NCI-H510A treated with DMSO at 0.1 percent for 48 hours (cell line): ENCODE measurements at regions not wholly inside any gene's neighbourhood (a gene's known extent, or its start where the extent isn't known, plus 50 kb on each side); places are given as distances from the start of the nearest gene placed in this dataset.
"Not testable (repeated sequence)": the region's sequence is repeated elsewhere in the genome, so short reads cannot be mapped to it uniquely, and the experiment has no call there.

ENCODE experiments used
- DNase-seq: peaks from one replicate; lab custom pipeline; 2025; lab: John Stamatoyannopoulos, UW

- not testable (repeated sequence) for DNase-seq
Observed at GRCh38 chrX:80508083-80508482, 87.8 kb downstream of the TENT5D start.

- no peak for DNase-seq
Observed at GRCh38 chrX:80511969-80512760, 91.9 kb downstream of the TENT5D start.

GRCh38 chrX:80512924-80513323, 92.7 kb downstream of the TENT5D start:
- no peak for DNase-seq

GRCh38 chrX:80513625-80514024, 93.4 kb downstream of the TENT5D start:
- DNase-seq, result no peak

- DNase-seq, result no peak
Observed at GRCh38 chrX:80537096-80537495, 116.8 kb downstream of the TENT5D start.

- no peak for DNase-seq
Observed at GRCh38 chrX:80550722-80551121, 130.5 kb downstream of the TENT5D start.

- no peak for DNase-seq
Observed at GRCh38 chrX:80556148-80556547, 135.9 kb downstream of the TENT5D start.

- no peak for DNase-seq
Observed at GRCh38 chrX:80572636-80573035, 152.4 kb downstream of the TENT5D start.

GRCh38 chrX:80573275-80573674, 153.0 kb downstream of the TENT5D start:
- DNase-seq, result no peak

- DNase-seq, result not testable (repeated sequence)
Observed at GRCh38 chrX:80574486-80575086, 154.3 kb downstream of the TENT5D start.

GRCh38 chrX:80576267-80576666, 156.0 kb downstream of the TENT5D start:
- DNase-seq, result no peak

GRCh38 chrX:80576806-80577533, 156.7 kb downstream of the TENT5D start:
- DNase-seq, result no peak

- peak; percentile 15 for DNase-seq
Observed at GRCh38 chrX:80578517-80579105, 158.4 kb downstream of the TENT5D start.

- not testable (repeated sequence) for DNase-seq
Observed at GRCh38 chrX:80590992-80591391, 170.7 kb downstream of the TENT5D start.

- no peak for DNase-seq
Observed at GRCh38 chrX:80602036-80602860, 182.0 kb downstream of the TENT5D start.
